Neural cell (in vitro differentiated cells): ENCODE measurements at regions not wholly inside any gene's neighbourhood (a gene's known extent, or its start where the extent isn't known, plus 50 kb on each side); places are given as distances from the start of the nearest gene placed in this dataset.

Experiments
- CTCF ChIP-seq: fragments of 450-650 bp; IDR thresholded peaks from 2 replicates; pipeline ENCODE4 v1.5.1; 2014; ENCODE audit warnings: antibody characterized with exemption, mild to moderate bottlenecking, moderate library complexity; ENCODE audit not compliant: poor library complexity, severe bottlenecking
- POLR2AphosphoS5 ChIP-seq: IDR thresholded peaks from 2 replicates; pipeline ENCODE4 v1.6.1; 2012

- TF ChIP-seq CTCF (no peak), POLR2AphosphoS5 (no peak)
Observed at GRCh38 chr13:106296723-106297122, 238.7 kb downstream of the EFNB2 start.
